GM18499 (cell line): ENCODE measurements at regions not wholly inside any gene's neighbourhood (a gene's known extent, or its start where the extent isn't known, plus 50 kb on each side); places are given as distances from the start of the nearest gene placed in this dataset.
"Not testable (repeated sequence)": the region's sequence is repeated elsewhere in the genome, so short reads cannot be mapped to it uniquely, and the experiment has no call there.

ENCODE experiments used
- ATAC-seq: cut with Tn5 transposase; IDR thresholded peaks from one replicate; pipeline ENCODE4 v1.9.1; 2021; ENCODE audit warnings: moderate number of reproducible peaks; ENCODE audit not compliant: insufficient read depth, unreplicated experiment

DNA sequence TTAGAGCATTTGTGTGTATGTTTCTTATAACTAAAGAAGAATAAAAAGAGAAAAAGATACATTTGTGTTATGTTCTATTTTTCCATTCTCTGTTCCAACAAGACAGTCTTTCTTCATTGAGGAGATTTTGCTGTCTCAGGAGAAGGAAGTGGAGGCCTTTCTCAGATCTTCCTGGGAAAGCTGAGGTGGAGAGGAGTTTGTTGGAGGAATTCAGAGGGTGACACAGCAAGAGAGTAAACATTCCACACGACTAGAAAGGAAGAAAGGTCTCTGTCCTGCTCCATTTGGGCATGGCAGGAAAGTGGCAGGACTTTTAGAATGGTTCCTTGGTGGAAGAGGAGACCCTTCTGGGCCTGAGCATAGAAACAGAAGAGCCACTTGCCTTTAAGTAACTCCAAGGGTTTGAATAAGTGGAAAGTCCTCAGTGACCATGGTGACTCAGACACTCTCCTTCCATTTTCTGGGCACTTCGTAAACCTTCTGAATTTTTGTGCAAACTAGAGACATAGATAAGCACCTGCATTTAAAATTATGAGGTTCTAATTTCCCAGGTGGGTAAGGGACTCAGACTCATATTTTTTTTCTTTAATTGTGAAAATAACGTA is 52.3 kb upstream of the COL5A2 start:
- ATAC-seq = no peak

DNA sequence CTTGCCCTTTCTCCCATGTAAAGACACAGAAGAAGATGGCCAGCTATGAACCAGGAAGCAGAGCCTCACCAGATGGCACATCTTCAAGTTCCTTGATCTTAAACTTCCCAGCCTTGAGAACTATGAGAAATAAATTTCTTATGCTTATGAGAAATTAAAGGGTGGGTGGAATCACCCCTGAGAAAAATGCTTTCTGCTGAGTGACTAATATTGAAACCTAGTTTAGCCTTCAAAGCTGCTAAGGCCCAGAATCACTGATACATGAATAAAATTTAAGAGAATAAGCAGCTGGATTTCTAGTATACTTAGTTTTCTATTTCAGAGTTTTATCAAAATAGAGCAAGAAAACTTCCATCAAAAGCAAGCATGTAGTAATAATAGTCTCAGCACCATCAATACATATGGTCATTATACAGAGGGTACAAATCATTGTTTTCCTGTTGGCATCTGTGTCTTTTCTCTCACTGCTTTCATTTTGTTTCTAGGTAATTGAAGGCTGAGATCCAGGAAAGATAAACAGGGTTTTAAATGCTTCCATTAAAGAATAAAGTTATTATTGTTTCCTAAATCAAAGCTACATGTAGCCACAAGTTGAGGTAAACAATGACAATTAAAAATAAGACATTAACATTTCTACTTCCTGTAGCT is 53.3 kb upstream of the COL5A2 start:
- peak; percentile 90 for ATAC-seq

DNA sequence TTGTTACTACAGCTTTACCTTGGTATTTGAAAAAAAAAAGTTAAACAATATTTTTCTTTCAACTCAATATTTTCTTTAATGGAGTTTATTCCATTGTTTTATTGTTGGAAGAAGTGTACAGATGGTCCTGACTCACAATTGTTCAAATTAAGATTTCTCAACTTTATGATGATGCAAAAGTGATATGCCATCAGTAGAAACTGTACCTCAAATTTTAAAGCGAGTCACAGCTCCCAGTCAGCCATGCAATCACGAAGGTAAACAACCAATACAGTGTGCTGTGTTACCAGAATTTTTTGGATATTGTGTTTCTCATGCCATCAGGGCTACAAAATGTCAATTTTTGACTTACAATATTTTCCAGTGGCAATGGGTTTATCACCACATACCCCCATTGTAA is 54.0 kb upstream of the COL5A2 start:
- ATAC-seq = no peak

DNA sequence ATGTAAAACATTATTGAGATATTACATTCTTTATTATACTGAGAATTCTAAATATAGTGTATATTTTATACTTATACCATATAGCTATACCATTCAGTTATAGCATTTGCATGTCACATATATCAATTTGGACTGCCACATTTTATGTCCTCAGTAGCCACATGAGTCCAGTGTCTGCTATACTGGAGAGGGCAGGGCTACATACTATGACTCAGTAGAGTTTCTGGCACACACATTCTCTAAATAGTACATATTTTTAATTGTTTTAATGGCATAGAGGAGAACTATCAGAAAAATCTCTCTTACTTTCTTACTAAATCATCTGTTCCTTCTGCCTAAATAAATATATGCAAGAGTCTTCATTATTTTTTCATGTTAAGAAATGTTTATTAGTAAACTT is 55.4 kb upstream of the COL5A2 start:
- no peak for ATAC-seq

DNA sequence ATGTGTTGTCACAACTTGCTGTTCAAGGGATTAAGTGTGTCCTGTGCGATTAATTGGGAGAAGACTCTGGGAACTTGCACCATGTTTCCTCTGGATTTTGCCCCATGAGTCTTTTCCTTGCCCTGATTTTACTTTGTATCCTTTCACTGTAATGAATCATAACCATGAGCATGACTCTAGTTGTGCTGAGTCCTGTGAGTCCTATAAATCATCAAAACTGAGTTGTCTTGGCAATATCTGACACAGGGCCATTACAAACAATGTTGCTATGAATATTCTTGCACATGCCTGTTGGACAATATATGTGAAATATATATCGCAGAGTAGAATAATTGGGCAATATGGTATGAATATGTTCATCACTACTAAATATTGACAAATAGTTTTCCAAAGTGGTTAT is 56.5 kb upstream of the COL5A2 start:
- ATAC-seq = no peak

DNA sequence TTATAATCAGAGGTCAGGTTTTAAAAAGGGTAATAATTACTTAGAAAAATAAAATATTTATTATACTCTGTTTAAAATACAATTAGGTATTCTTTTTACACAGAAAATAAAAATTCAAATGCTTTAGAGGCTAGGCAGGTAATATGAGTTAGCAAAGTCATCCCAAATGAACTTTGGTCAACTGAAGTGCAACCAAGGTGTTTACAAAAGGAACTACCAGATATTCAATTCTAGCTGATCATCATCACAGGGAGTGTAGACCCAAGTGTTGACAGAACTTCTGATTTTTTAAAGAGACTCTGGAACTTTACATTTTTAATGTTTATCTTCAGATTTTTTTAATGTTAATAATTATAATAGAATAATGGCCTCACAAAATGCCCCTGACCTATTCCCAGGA is 59.3 kb upstream of the COL5A2 start:
- ATAC-seq = no peak

DNA sequence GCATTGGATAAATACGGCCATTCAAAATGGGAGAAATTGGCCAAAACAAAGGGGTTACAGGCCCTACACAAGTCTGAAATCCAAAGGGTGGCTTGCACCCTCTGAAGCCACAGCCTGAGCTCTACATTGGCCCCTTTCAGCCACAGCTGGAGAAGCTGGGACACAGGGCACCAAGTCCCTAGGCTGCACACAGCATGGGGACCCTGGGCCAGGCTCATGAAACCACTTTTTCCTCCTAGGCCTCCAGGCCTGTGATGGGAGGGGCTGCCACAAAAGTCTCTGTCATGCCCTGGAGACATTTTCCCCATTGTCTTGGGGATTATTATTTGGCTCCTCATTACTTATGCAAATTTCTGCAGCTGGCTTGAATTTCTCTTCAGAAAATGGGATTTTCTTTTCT is 64.3 kb upstream of the COL5A2 start:
- ATAC-seq = not testable (repeated sequence)

DNA sequence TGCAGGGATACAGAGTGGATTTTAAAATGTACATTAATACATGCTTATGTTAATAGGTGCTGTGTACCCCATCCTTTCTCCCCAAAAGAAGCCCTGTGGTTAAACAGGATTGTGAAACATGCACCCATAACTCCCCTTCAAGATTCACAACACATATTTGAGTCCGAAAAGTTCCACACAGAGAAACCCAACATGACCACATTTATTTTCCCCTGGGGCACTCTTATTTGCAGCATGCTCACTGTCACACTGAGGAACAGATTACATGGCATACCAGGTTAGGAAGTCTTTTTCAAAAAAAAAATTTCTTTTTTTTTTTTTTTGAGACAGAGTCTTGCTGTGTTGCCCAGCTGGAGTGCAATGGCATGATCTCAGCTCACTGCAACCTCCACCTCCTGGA is 67.7 kb upstream of the COL5A2 start:
- no peak for ATAC-seq

DNA sequence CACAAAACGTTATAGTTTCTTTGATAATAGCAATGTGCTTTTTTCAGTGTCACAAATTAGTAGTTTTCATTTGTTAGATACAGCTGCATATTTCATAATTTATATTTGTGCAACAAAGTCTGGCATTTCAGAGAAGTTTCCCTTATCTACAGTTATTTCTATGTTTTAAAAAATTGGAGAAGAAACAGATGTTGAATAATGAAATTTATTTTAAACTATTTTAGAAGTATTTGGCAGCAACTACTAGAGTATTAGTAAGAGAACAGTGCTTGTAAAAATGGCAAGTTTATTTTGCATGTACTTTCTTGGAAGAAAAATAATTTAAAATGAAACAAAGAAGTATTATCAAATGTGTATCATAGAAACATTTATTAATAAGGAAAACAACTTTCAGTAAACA is 68.6 kb upstream of the COL5A2 start:
- ATAC-seq = no peak

DNA sequence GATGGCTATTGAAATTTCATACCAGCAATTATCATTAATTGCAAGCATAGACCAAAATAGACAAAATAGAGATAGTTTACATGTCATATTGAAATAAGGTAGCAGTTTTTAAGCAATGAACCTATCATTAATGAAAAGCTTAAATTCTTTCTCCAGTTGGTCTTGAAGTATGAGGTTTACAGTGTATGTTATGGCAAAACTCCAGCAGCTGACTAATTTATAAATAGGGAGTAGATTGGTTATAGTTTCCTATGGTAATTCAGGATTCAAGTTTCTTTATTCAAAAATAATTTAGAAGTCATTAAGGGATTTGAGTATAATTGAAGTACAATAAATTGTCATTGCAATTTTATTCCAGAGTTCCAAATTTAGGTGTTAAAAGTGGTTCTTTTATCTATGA is 69.6 kb upstream of the COL5A2 start:
- no peak for ATAC-seq

DNA sequence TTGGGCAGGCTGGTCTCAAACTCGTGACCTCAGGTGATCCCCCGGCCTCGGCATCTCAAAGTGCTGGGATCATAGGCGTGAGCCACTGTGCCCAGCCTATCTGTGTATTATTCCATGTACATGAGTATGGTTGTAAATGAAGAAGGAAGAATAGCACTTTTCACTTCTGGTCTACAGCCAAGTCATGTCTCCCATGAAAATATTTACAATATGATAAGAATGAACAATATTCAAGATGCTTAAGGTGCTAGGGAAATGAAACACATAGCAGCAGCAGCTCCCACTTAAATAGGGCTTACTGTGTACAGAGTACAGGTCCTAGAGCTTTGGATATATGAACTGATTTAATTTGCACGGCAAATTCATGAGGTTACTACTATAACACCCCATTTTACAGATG is 70.3 kb upstream of the COL5A2 start:
- no peak for ATAC-seq

DNA sequence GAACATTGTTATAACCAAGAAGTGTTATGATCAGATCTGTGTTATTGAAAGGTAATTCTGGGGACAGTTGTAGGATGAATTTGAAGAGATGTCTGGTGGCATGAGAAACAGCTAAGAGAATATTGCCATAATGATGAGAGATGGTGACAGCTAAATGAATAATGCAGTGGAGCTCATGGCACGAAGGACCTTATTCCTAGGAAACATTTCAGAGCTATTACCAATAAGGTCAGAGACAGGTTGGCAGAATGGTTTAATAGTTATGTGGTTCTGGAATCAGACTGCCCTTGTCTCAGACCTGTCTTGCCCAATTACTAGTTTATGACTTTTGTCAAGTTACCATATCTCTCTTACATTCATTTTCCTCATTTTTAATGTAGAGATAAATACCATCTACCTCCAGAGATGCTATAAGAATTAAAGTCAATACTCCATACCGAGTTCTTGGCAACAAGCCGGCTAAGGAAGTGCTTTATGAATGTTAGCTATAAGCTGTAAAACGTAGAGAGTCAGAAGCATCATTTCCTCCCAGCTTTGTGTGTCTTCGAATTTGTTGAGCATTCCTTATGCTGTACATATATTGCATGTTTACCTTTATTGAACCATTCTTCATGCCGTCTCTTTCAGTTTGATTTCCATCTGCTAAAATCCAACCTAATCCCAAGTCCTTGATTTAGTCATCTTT is 73.6 kb upstream of the COL5A2 start:
- ATAC-seq = no peak

DNA sequence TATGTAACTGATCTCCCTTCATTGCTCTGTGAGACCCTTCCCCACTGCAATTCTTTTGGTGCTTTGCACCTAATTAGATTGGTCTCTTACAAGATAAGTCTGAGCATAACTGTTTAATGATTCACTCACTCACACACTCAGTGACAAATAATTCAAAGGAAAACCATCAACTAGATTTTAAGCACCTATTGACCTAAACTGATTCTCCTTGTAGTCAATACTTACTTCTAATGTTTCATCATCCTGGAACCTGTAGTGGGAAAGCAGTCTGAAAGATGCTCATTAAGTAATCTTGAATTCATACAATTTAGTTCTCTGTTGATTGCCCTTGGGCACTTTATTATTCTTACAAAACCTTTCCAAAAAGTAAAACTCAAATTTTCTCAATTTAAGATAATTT is 74.3 kb upstream of the COL5A2 start:
- ATAC-seq = no peak

DNA sequence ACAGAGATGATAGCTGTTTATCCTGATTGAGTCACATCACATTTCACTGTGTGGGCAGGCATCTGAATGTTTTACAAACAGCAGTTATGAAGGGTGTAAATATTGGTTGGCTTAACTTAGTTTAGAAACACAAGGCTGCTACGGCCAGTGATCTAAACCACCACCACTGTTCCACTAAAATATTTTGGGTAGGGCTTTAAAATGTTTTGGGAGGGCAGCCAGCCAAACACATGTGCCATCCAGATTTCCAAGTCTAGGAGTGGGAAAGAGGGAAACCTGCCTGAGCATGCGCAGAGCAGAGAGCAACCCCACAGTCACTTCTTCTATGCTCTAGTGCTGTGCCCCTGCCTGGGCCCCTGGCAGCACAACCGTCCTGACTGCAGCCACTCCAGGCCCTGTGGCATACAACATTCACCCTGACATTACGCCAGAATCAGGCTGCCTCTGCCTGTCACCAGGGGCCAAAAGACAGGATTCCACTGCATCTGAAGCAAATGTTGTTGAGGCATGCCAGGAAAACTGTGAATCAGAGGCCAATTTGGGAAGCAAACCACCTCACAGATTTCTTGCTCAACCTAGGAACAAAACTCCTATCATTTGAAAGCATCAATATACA is 74.8 kb upstream of the COL5A2 start:
- ATAC-seq = no peak

DNA sequence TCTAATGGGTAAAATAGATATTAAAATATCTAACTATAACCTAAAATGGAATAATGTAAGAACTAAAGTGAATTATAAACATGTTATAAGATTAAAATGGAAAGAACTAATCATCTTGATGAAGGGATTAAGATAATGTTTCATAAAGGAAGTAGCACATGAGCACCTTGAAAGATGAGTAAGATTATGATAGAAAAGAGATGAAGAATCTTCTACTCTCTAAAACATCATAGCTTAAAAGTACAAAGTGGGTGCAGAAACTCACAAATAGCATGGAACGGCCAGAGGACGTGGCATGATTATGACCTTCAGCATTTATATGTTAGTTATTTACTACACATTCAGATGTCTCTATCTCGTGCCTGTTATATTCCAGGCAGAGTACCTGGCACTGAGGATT is 76.2 kb upstream of the COL5A2 start:
- no peak for ATAC-seq

DNA sequence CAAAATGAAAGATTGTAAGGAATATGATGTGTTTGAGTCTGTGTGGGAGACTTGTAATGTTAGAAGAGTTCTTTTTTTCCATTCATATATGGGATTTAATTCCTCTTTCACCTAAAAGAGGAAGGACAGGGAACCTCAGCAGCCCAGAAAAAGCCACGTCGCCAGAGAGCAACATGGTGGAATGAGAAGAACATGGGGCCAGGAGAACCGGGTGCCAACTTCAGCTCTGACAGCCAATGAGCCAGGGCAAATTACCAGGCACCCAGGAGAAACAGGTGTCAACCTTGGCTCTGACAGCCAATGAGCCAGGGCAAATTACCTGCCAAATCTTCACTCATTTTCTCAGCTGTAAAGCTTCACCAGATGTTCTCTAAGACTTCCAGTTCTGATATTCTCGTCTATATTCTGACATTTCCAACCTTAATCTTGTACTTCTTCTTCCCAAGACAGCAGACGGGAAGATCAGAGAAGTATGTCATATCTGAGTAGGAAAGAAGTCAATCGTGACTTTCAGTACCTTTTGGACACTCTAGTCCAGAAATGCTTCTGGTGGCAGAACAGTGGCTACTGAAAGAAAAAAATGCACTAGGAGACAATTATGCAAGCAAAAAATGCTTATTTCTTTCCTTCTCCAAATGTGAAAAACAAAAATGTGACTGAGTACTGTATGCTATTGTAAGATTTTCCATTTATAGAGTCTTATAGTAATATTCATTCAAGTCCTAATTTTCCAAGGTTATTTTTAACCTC is 79.2 kb upstream of the COL5A2 start:
- no peak for ATAC-seq

DNA sequence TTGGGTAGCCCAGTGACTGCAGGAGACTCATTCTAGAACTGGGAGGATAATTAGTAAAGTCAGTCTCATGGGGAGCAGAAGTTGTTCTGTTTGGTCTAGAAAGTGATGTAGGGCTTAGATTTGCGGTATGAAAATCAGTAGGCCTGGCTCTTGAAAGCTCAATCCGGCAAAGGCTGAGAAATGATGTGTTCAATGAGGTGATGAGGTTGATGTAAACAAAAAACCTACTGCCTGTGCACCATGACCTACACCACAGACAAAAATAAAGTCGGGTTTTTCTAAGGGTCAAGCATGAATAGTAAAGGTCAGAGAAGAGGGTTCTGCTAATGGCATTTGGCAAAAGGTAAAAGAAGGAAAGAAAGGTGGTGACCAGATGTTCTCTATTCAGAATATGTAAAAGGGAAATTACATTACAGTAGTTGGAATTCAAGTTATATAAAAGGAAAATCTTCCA is 80.8 kb upstream of the COL5A2 start:
- no peak for ATAC-seq

DNA sequence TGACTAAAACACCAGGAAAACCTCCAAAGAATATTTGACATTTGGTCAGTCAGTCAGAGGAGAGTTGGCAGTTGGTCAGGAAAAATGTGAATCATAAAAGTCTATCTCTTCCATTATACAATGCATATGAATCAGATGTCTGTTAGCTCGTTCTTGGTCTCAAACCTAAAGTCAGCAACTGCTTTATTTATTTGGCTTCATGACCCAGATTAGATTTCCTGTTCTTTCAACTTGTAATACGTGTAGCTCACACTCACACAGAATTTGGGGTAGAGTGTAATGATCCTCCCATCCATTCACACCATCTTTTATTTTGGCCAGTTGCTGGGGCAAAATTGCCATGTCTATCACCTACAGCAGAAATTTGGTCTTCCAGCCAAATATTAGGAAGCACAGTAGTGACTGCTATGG is 81.9 kb upstream of the COL5A2 start:
- no peak for ATAC-seq

DNA sequence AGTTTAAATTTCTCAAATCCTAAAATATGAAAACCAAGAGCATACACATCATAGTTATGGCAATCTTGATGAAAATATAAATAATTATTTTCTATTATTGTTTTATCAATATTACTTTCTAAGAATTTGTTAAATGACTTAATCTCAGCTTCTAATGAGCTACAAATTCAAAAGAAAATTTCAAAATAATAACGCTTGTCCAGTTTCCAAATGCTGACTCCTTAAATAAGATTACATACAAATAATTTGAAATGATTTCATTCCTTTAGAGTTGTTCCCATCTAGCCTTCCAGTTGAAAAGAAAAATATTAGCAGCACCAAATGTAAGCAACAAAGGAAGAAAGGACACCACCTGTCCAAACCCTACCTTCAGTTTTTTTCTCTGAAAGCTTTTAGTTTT is 82.4 kb upstream of the COL5A2 start:
- ATAC-seq = no peak

DNA sequence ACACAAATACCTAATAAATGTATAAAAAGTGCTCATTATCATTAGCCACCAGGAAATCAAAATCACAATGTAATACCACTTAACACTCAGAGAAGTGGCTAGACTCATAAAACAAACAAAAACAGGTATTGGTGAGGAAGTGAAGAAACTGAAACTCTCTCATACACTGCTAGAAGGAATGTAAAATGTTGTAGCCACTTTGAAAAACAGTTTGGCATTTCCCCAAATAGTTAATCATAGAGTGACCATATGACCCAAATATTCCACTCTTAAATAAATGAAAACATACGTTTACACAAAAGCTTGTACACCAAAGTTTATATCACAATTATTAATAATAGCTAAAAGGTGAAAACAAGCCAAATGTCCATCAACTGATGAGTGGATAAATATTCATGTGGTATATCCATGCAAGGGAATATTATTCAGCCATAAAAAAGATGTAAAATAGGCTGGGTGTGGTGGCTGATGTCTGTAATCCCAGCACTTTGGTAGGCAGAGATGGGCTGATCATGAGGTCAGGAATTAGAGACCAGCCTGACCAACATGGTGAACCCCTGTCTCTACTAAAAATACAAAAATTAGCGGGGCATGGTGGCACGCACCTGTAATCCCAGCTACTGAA is 86.2 kb upstream of the COL5A2 start:
- ATAC-seq = no peak
